ENCODE measurements at regions not wholly inside any gene's neighbourhood (a gene's known extent, or its start where the extent isn't known, plus 50 kb on each side); places are given as distances from the start of the nearest gene placed in this dataset.
"Not testable (repeated sequence)": the region's sequence is repeated elsewhere in the genome, so short reads cannot be mapped to it uniquely, and the experiment has no call there.

DNA sequence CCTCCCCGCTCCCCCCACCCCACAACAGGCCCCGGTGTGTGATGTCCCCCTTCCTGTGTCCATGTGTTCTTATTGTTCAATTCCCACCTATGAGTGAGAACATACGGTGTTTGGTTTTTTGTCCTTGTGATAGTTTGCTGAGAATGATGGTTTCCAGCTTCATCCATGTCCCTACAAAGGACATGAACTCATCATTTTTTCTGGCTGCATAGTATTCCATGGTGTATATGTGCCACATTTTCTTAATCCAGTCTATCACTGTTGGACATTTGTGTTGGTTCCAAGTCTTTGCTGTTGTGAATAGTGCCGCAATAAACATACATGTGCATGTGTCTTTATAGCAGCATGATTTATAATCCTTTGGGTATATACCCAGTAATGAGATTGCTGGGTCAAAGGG, 104.3 kb downstream of the MTPN start:
- H3K27me3 Mint-ChIP-seq; intact Hi-C loops (cut with micrococcal nuclease); H3K9me3 Mint-ChIP-seq: not testable (repeated sequence)

DNA sequence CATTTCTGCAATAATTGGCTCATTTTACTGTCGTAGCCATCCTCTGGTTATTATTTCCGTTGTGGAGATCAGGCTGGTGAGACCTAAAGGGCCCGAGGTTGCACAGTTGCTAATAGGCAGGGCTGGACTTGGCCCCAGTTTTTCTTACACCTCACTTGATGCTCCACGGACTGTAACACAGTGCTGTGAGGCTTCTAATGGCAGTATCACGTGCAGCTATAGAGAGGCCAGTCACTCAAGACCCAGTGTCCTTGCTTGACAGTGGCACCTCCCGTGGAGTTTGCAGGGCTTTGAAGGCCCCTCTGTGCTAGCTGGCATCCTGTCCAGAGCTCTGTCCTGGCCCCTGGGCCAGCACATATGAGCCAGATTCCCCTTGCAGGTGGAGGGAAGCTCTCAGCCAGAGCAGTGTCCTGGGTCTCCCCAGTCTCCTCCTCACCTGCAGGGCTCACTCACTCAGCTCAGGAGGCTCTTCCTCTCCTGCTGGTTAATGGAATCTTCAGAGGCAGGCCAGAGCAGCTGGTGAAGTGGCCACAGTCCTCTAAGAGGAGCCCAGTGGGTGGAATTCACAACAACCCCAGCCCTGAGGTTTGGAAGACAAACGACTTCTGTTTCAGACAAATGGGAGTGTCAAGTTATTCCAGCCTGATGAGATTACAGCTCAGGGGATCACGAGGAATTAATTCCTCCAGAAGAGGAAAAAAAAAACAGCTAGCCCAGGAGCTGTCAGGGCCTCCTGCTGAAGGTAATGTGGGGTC, 114.2 kb upstream of the FAM180A start:
- Mint-ChIP-seq H3K27me3 (no peaks in the 10 kb centered on the region), H3K4me1 (ENCODE audit: low read depth) (no peaks in the 10 kb centered on the region), H3K27ac (no peak overlapping the region), H3K9me3 (peaks cover 11% of the 10 kb centered on the region), H3K36me3 (ENCODE audit: low read depth) (no peaks in the 10 kb centered on the region), H3K4me3 (no peak overlapping the region)
- intact Hi-C loops (cut with micrococcal nuclease): no loop called here

More for the DNA sequence above, 104.3 kb downstream of the MTPN start:
- H3K4me1 Mint-ChIP-seq (ENCODE audit: low read depth); H3K27ac Mint-ChIP-seq; H3K4me3 Mint-ChIP-seq; H3K36me3 Mint-ChIP-seq (ENCODE audit: low read depth): not testable (repeated sequence)

- intact Hi-C loops (cut with micrococcal nuclease): no loop called here
- H3K36me3 Mint-ChIP-seq (ENCODE audit: low read depth): no peaks in the 10 kb centered on the region
- H3K4me3 Mint-ChIP-seq: no peak overlapping the region
- peaks cover 11% of the 10 kb centered on the region for H3K9me3 Mint-ChIP-seq
- no peaks in the 10 kb centered on the region for H3K4me1 Mint-ChIP-seq (ENCODE audit: low read depth)
- no peak overlapping the region for H3K27ac Mint-ChIP-seq
- H3K27me3 Mint-ChIP-seq: peaks cover 2% of the 10 kb centered on the region
Observed at GRCh38 chr7:135859538-135859937, 110.9 kb upstream of the FAM180A start.

GRCh38 chr7:135858851-135859250, 110.2 kb upstream of the FAM180A start:
- Mint-ChIP-seq H3K4me3 (no peak overlapping the region), H3K4me1 (ENCODE audit: low read depth) (no peaks in the 10 kb centered on the region), H3K27me3 (peaks cover 2% of the 10 kb centered on the region), H3K36me3 (ENCODE audit: low read depth) (no peaks in the 10 kb centered on the region), H3K27ac (no peak overlapping the region), H3K9me3 (peaks cover 11% of the 10 kb centered on the region)
- intact Hi-C loops (cut with micrococcal nuclease): no loop called here

DNA sequence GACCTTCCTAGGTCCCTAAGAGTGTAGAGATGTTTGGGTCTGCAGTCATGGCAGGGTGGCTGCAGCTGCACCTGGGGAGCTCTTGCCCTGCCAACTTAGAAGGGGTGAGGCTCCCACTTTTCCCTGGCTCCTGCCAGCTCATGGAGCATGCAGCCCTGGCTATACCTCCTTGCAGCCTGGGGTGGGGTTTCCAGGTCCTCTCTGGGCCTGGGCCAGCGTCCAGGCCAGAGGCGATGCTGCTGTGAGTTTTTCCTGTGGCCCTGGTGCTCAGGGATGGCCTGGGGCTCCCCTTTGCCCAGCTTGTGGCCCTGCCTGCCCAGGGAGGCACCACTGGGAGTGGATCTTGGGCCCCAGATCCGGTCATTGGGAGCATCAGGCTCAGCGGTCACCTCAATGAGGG, 109.8 kb upstream of the FAM180A start:
- Mint-ChIP-seq H3K4me1 (ENCODE audit: low read depth) (no peaks in the 10 kb centered on the region), H3K4me3 (no peak overlapping the region), H3K27ac (no peak overlapping the region), H3K27me3 (peaks cover 2% of the 10 kb centered on the region), H3K36me3 (ENCODE audit: low read depth) (no peaks in the 10 kb centered on the region), H3K9me3 (peaks cover 11% of the 10 kb centered on the region)
- intact Hi-C loops (cut with micrococcal nuclease): no loop called here

GRCh38 chr7:135857519-135858274, 109.1 kb upstream of the FAM180A start:
- intact Hi-C loops (cut with micrococcal nuclease): no loop called here
- Mint-ChIP-seq H3K9me3 (peaks cover 11% of the 10 kb centered on the region), H3K4me3 (no peak overlapping the region), H3K27me3 (peaks cover 2% of the 10 kb centered on the region), H3K4me1 (ENCODE audit: low read depth) (no peaks in the 10 kb centered on the region), H3K27ac (no peak overlapping the region), H3K36me3 (ENCODE audit: low read depth) (no peaks in the 10 kb centered on the region)

- no peak overlapping the region for H3K27ac Mint-ChIP-seq
- no peaks in the 10 kb centered on the region for H3K36me3 Mint-ChIP-seq (ENCODE audit: low read depth)
- peaks cover 2% of the 10 kb centered on the region for H3K27me3 Mint-ChIP-seq
- H3K4me3 Mint-ChIP-seq: no peak overlapping the region
- H3K9me3 Mint-ChIP-seq: peaks cover 11% of the 10 kb centered on the region
- H3K4me1 Mint-ChIP-seq (ENCODE audit: low read depth): no peaks in the 10 kb centered on the region
- intact Hi-C loops (cut with micrococcal nuclease): no loop called here
Observed at GRCh38 chr7:135856356-135857144, 107.9 kb upstream of the FAM180A start.

DNA sequence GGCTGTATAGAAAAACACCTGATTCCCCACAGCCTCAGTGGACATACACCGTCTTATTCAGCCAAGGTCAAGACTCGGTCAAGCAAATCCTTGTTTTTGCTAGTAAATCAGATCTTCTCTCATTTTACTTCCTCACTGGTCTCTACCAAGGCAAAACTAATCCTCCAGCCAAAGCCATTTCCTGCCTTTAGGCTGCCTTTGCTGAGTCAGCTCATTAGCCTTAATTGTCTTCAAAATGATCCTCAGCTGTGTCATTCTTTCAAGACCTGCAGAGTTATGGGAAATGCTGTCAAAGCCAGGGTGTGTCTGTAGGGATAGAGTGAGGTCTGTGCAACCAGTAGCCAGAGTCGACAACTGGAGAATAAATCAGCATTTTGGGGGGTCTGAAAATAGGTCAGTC, 107.2 kb upstream of the FAM180A start:
- Mint-ChIP-seq H3K36me3 (ENCODE audit: low read depth) (no peaks in the 10 kb centered on the region), H3K4me1 (ENCODE audit: low read depth) (no peaks in the 10 kb centered on the region), H3K27ac (no peak overlapping the region), H3K4me3 (no peak overlapping the region), H3K27me3 (peaks cover 2% of the 10 kb centered on the region), H3K9me3 (peaks cover 5% of the 10 kb centered on the region)
- intact Hi-C loops (cut with micrococcal nuclease): no loop called here

GRCh38 chr7:135853499-135853898, 104.9 kb upstream of the FAM180A start:
- Mint-ChIP-seq H3K4me1 (ENCODE audit: low read depth) (no peaks in the 10 kb centered on the region), H3K27me3 (peaks cover 2% of the 10 kb centered on the region), H3K27ac (no peak overlapping the region), H3K4me3 (no peak overlapping the region), H3K36me3 (ENCODE audit: low read depth) (no peaks in the 10 kb centered on the region), H3K9me3 (no peaks in the 10 kb centered on the region)
- intact Hi-C loops (cut with micrococcal nuclease): no loop called here

DNA sequence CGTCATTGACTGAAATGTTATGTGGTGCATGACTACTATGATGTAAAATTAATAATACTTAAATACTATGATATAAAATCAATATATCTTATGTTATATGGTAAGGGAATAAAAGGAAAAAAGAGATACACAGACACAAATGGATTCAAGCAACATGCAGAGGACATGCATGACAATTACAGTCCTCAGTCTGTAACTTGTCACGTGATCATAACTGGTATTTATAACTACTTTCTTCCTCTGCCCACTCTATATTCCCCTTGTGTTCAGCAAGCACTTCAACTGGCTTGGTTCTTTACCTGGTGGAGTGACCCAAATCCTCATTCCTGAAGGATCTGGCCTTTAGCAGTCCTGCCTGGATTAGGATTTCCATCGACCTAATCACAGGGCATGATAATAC, 104.4 kb upstream of the FAM180A start:
- no peaks in the 10 kb centered on the region for H3K9me3 Mint-ChIP-seq
- H3K27me3 Mint-ChIP-seq: peaks cover 2% of the 10 kb centered on the region
- H3K4me1 Mint-ChIP-seq (ENCODE audit: low read depth): no peaks in the 10 kb centered on the region
- no peak overlapping the region for H3K4me3 Mint-ChIP-seq
- no peaks in the 10 kb centered on the region for H3K36me3 Mint-ChIP-seq (ENCODE audit: low read depth)
- no peak overlapping the region for H3K27ac Mint-ChIP-seq
- intact Hi-C loops (cut with micrococcal nuclease): no loop called here

DNA sequence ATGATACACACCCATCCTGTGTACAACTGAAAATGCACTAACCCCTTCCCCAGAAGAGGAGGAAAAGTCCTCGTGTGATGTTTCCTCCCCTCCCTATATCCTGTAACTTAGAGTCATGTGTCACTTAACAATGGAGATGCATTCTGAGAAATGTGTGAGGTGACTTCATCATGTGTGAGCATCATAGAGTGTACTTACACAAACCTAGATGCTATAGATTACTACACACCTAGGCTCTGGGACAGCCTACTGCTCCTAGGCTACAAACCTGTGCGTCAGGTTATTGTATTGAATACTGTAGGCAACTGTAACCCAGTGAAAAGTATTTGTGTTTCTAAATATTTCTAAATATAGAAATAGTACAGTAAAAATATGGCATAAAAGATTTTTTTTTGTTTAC, 98.6 kb upstream of the FAM180A start:
- Mint-ChIP-seq H3K4me1 (ENCODE audit: low read depth) (peaks cover 9% of the 10 kb centered on the region), H3K27ac (no peak overlapping the region), H3K9me3 (no peaks in the 10 kb centered on the region), H3K36me3 (ENCODE audit: low read depth) (no peaks in the 10 kb centered on the region), H3K27me3 (peaks cover 1% of the 10 kb centered on the region), H3K4me3 (no peak overlapping the region)
- intact Hi-C loops (cut with micrococcal nuclease): no loop called here

- Mint-ChIP-seq H3K36me3 (ENCODE audit: low read depth) (no peaks in the 10 kb centered on the region), H3K9me3 (no peaks in the 10 kb centered on the region), H3K4me3 (no peak overlapping the region), H3K27ac (no peak overlapping the region), H3K27me3 (peaks cover 1% of the 10 kb centered on the region), H3K4me1 (ENCODE audit: low read depth) (peaks cover 9% of the 10 kb centered on the region)
- intact Hi-C loops (cut with micrococcal nuclease): no loop called here
Observed at GRCh38 chr7:135846339-135846738, 97.7 kb upstream of the FAM180A start.

DNA sequence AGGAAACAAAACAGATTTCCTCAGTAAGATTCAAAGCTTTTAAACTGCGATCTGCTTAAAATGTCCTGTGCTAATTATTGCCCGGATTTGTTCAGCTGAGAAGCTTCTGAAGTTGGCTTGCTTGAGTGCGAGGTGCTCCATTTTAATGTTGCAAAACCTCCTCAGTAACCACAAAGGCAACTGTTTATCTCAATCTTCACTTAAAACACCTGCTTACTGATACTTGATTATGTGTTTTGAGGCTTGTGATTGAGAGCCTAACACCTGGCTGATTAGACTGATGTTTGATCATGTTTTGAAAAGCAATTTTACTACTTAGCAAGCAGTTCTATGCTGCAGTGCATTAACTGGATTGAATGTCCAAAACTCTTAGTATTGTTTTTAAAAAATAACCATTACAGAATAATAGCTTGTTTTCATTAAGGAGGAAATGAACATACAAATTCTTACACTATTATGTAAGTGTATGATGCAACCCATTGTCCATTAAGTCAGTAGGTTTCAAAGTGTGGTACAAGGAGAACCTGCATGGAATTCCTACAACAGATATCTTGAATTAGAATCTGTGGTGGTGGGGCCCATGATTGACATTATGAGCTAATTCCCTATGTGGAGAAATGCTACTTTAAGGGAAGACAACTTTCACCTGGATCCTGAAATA, 96.9 kb upstream of the FAM180A start:
- intact Hi-C loops (cut with micrococcal nuclease): no loop called here
- Mint-ChIP-seq H3K27me3 (peaks cover 1% of the 10 kb centered on the region), H3K4me1 (ENCODE audit: low read depth) (peaks cover 9% of the 10 kb centered on the region), H3K9me3 (no peaks in the 10 kb centered on the region), H3K27ac (no peak overlapping the region), H3K4me3 (no peak overlapping the region), H3K36me3 (ENCODE audit: low read depth) (no peaks in the 10 kb centered on the region)

DNA sequence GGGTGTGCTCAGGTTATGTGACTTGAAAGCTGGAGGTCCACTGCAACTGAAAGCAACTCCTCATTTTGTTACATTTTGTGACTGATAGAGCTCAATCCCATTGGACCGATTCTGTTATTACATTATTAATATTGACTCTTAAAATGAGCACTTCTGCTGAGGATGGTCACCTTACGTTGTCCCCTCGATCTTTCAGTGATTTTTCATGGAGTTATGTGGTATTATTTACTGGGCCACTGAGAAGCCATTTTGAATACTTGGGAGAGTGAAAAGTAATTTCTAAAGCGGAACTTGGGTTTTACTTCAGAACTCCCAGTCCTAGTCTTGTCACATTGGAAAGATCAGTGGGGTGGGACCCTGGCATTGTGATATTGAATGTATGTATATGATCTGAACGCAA, 96.3 kb upstream of the FAM180A start:
- intact Hi-C loops (cut with micrococcal nuclease): no loop called here
- H3K4me1 Mint-ChIP-seq (ENCODE audit: low read depth): peaks cover 9% of the 10 kb centered on the region
- H3K36me3 Mint-ChIP-seq (ENCODE audit: low read depth): no peaks in the 10 kb centered on the region
- peaks cover 1% of the 10 kb centered on the region for H3K27me3 Mint-ChIP-seq
- H3K9me3 Mint-ChIP-seq: no peaks in the 10 kb centered on the region
- no peak overlapping the region for H3K4me3 Mint-ChIP-seq
- H3K27ac Mint-ChIP-seq: no peak overlapping the region

Measured in dendritic cell treated with granulocyte-macrophage colony-stimulating factor and Interleukin-4, amounts not matched to agents 40 ng/mL and 50 ng/mL, for 4 days (primary cell).